OCI-LY1 (cell line): ENCODE measurements at regions not wholly inside any gene's neighbourhood (a gene's known extent, or its start where the extent isn't known, plus 50 kb on each side); places are given as distances from the start of the nearest gene placed in this dataset.

Experiments used
- CTCF ChIP-seq: fragments of 200-600 bp; sonication (generic), shearing (Covaris generic); IDR thresholded peaks from 2 replicates; pipeline ENCODE4 v1.5.1; 2017; ENCODE audit warnings: mild to moderate bottlenecking, antibody characterized with exemption, low read length, moderate library complexity, mixed read lengths
- EZH2 ChIP-seq: fragments of 200-600 bp; sonication (generic), shearing (Covaris generic); IDR thresholded peaks from 2 replicates; pipeline ENCODE4 v1.8.0; 2017; ENCODE audit warnings: borderline replicate concordance, mixed run types, mild to moderate bottlenecking, antibody characterized with exemption, low read length, moderate library complexity, mixed read lengths

DNA sequence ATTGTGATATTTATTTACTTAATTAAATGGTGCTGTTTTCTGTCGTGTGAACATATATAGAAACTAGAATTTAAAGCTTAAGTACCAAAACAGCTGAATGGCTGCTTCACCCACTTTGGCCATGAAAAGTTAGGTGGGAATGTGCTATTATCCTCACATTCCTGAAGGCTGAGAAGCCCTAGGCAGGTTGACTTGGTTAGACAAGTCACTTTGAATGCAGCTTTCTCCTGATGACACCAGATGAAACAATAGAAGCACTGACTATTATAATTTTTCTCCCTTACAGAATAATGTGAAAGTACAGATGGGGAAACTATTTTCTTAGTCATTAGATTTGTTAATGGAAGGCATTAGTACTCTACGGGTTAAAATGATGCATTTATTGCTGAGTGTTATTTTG lies 65.1 kb upstream of the C5orf46 start:
- TF ChIP-seq CTCF (no peak), EZH2 (no peak)
